ENCODE measurements at regions not wholly inside any gene's neighbourhood (a gene's known extent, or its start where the extent isn't known, plus 50 kb on each side); places are given as distances from the start of the nearest gene placed in this dataset.

GRCh38 chr21:27114111-27114510 is 147.2 kb upstream of the ADAMTS5 start:
- ChIA-PET POLR2A (no interaction called here), CTCF (ENCODE audit: low intra/inter-chr PET ratio) (no interaction called here)
- Histone ChIP-seq H4K20me1 (replicated peaks; ENCODE audit: control insufficient read depth, insufficient read depth, low read length) (no peaks in the 10 kb centered on the region), H3K27me3 (ENCODE audit: control insufficient read depth in 2 of 2, insufficient read depth in 2 of 2, low read length in 2 of 2) (no peaks in the 10 kb centered on the region), H3K79me2 (ENCODE audit: control insufficient read depth, insufficient read depth, low read length) (no peaks in the 10 kb centered on the region), H3K4me3 (no peak overlapping the region), H3K4me1 (replicated peaks in 1 of 2; ENCODE audit: control insufficient read depth in 2 of 2, insufficient read depth in 2 of 2, low read length in 2 of 2) (no peaks in the 10 kb centered on the region), H3K9me3 (replicated peaks; ENCODE audit: control insufficient read depth, insufficient read depth, low read depth, low read length) (no peaks in the 10 kb centered on the region), H3K9ac (ENCODE audit: insufficient read depth in 1 of 2, low read depth in 2 of 2, low read length in 2 of 2) (no peak overlapping the region), H3K9me1 (ENCODE audit: control insufficient read depth, insufficient read depth, low read length) (no peaks in the 10 kb centered on the region), H3K36me3 (ENCODE audit: control insufficient read depth, insufficient read depth, low read length) (no peaks in the 10 kb centered on the region), H2AFZ (ENCODE audit: low read depth, low read length) (no peak overlapping the region), H3K27ac (ENCODE audit: extremely low read depth, low read depth, low read length) (no peak overlapping the region), H3K4me2 (ENCODE audit: insufficient read depth, low read length) (no peak overlapping the region)
- intact Hi-C loops (cut with micrococcal nuclease) = no loop called here
- in situ Hi-C loops (cut with MboI) = no loop called here
- ATAC-seq (no peak), DNase-seq (ENCODE audit: extremely low read depth in 1 of 4, low spot score in 3 of 4) (no peak), FAIRE-seq (no peak)
- WGBS (ENCODE audit: insufficient coverage, low coverage, missing lambda C conversion rate) = 0% methylated on average over 2 of the region's 2 CpGs
- no TSS peak for BruUV-seq (replicated peaks)
- TF ChIP-seq ZNF197 (CRISPR knock-in tag; IDR thresholded peaks at IDR 0.05; ENCODE audit: low read depth) (no peak), NR4A1 (CRISPR knock-in tag; IDR thresholded peaks at IDR 0.05) (no peak), NR4A1 (tag; IDR thresholded peaks at IDR 0.05) (no peak), MNT (conservative IDR thresholded peaks at IDR 0.05) (no peak), ZKSCAN8 (CRISPR knock-in tag; IDR thresholded peaks at IDR 0.05) (no peak), HNRNPH1 (optimal IDR thresholded peaks at IDR 0.05; ENCODE audit: low read depth, low read length) (no peak), FOXK1 (CRISPR knock-in tag; IDR thresholded peaks at IDR 0.05; ENCODE audit: borderline replicate concordance) (no peak), PCBP1 (IDR thresholded peaks at IDR 0.05; ENCODE audit: low read depth, low read length, poor library complexity, severe bottlenecking) (no peak), E2F5 (CRISPR knock-in tag; IDR thresholded peaks at IDR 0.05) (no peak), HOMEZ (CRISPR knock-in tag; IDR thresholded peaks at IDR 0.05) (no peak), REST (IDR thresholded peaks at IDR 0.05; ENCODE audit: borderline replicate concordance) (no peak), REST (CRISPR knock-in tag; IDR thresholded peaks at IDR 0.05; ENCODE audit: low read depth) (no peak)
